NT2/D1 (cell line): ENCODE measurements at regions not wholly inside any gene's neighbourhood (a gene's known extent, or its start where the extent isn't known, plus 50 kb on each side); places are given as distances from the start of the nearest gene placed in this dataset.

ENCODE experiments used
- YY1 ChIP-seq: IDR thresholded peaks from 2 replicates; pipeline ENCODE4 v1.6.1; 2011; ENCODE audit not compliant: insufficient read length, insufficient read depth
- ZNF274 ChIP-seq: IDR thresholded peaks from 2 replicates; pipeline ENCODE4 v1.6.1; 2011; ENCODE audit warnings: mild to moderate bottlenecking, low read depth, low read length

GRCh38 chr10:131646551-131647525 lies 254.0 kb upstream of the PPP2R2D start:
- TF ChIP-seq ZNF274 (no peak), YY1 (no peak)
